ENCODE measurements at regions not wholly inside any gene's neighbourhood (a gene's known extent, or its start where the extent isn't known, plus 50 kb on each side); places are given as distances from the start of the nearest gene placed in this dataset.

GRCh38 chr14:34075042-34075744 lies 124.3 kb upstream of the EGLN3 start:
- no peak for FAIRE-seq
- no peak overlapping the region for H2AFZ ChIP-seq (ENCODE audit: low read depth, low read length)
- H3K9ac ChIP-seq (replicated peaks; ENCODE audit: extremely low read depth, insufficient read depth, low read length): no peak overlapping the region
- dilution Hi-C loops (cut with MboI; ENCODE audit: extremely low pct_ligation_motif_present, low sequenced_read_pairs): no loop called here
- no peak overlapping the region for H3K27ac ChIP-seq (ENCODE audit: insufficient read depth, low read depth, low read length)
- no peaks in the 10 kb centered on the region for H3K9me3 ChIP-seq (replicated peaks; ENCODE audit: control insufficient read depth, insufficient read depth, low read length)
- H3K4me3 ChIP-seq (replicated peaks in 1 of 3; ENCODE audit: insufficient read depth in 1 of 3, low read depth in 1 of 3, low read length in 3 of 3): no peak overlapping the region
- H3K27me3 ChIP-seq (ENCODE audit: control insufficient read depth in 2 of 2, insufficient read depth in 2 of 2, low read length in 2 of 2): peaks cover 0 to 4% of the 10 kb centered on the region in 2 experiments
- ChIA-PET POLR2A (no interaction called here), CTCF (interaction anchor here (0.6 to 1.3 kb wide), 4 partner anchors 10 to 226 kb away, joined by 3 to 6 read pairs (median 5); no protein-coding TSS in a partner anchor)
- no peaks in the 10 kb centered on the region for H3K36me3 ChIP-seq (ENCODE audit: control insufficient read depth in 2 of 2, extremely low read depth in 1 of 2, insufficient read depth in 2 of 2, low read length in 2 of 2)
- no TSS peak for BruUV-seq (replicated peaks)
- H4K20me1 ChIP-seq (replicated peaks; ENCODE audit: control insufficient read depth, extremely low read depth, insufficient read depth, low read length): no peaks in the 10 kb centered on the region
- no peaks in the 10 kb centered on the region for H3K9me1 ChIP-seq (replicated peaks; ENCODE audit: control insufficient read depth, extremely low read depth, insufficient read depth, low read length)
- intact Hi-C loops (cut with micrococcal nuclease): no loop called here
- no peaks in the 10 kb centered on the region for H3K4me1 ChIP-seq (ENCODE audit: control insufficient read depth, extremely low read depth, insufficient read depth, low read length)
- TF ChIP-seq, protein P1, sequence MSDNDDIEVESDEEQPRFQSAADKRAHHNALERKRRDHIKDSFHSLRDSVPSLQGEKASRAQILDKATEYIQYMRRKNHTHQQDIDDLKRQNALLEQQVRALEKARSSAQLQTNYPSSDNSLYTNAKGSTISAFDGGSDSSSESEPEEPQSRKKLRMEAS (IDR thresholded peaks at IDR 0.05; ENCODE audit: insufficient read depth, insufficient read length): no peak
- no peak for TF ChIP-seq POLR2AphosphoS5 (IDR thresholded peaks at IDR 0.05; ENCODE audit: insufficient read depth, low read depth, low read length)
- no peaks in the 10 kb centered on the region for H3K79me2 ChIP-seq (ENCODE audit: control insufficient read depth, insufficient read depth, low read length)
- no peak for DNase-seq (ENCODE audit: low read depth, low spot score)
- H3K4me2 ChIP-seq (ENCODE audit: insufficient read depth, low read length): no peak overlapping the region

- Histone ChIP-seq H3K27me3 (ENCODE audit: control insufficient read depth in 2 of 2, insufficient read depth in 2 of 2, low read length in 2 of 2) (peaks cover 0 to 4% of the 10 kb centered on the region in 2 experiments), H2AFZ (ENCODE audit: low read depth, low read length) (no peak overlapping the region), H3K9me1 (replicated peaks; ENCODE audit: control insufficient read depth, extremely low read depth, insufficient read depth, low read length) (no peaks in the 10 kb centered on the region), H3K36me3 (ENCODE audit: control insufficient read depth in 2 of 2, extremely low read depth in 1 of 2, insufficient read depth in 2 of 2, low read length in 2 of 2) (no peaks in the 10 kb centered on the region), H4K20me1 (replicated peaks; ENCODE audit: control insufficient read depth, extremely low read depth, insufficient read depth, low read length) (no peaks in the 10 kb centered on the region), H3K4me2 (ENCODE audit: insufficient read depth, low read length) (no peak overlapping the region), H3K9me3 (replicated peaks; ENCODE audit: control insufficient read depth, insufficient read depth, low read length) (no peaks in the 10 kb centered on the region), H3K79me2 (ENCODE audit: control insufficient read depth, insufficient read depth, low read length) (no peaks in the 10 kb centered on the region), H3K4me3 (replicated peaks in 1 of 3; ENCODE audit: insufficient read depth in 1 of 3, low read depth in 1 of 3, low read length in 3 of 3) (no peak overlapping the region), H3K4me1 (ENCODE audit: control insufficient read depth, extremely low read depth, insufficient read depth, low read length) (no peaks in the 10 kb centered on the region), H3K9ac (replicated peaks; ENCODE audit: extremely low read depth, insufficient read depth, low read length) (no peak overlapping the region), H3K27ac (ENCODE audit: insufficient read depth, low read depth, low read length) (no peak overlapping the region)
- intact Hi-C loops (cut with micrococcal nuclease) (no loop called here), dilution Hi-C loops (cut with MboI; ENCODE audit: extremely low pct_ligation_motif_present, low sequenced_read_pairs) (no loop called here)
- no peak for DNase-seq (ENCODE audit: low read depth, low spot score)
- no peak for FAIRE-seq
- POLR2A ChIA-PET: no interaction called here
- CTCF ChIA-PET: no interaction called here
- no TSS peak for BruUV-seq (replicated peaks)
- TF ChIP-seq POLR2A (IDR thresholded peaks at IDR 0.05; ENCODE audit: low read depth, low read length) (no peak), GATA2 (IDR thresholded peaks at IDR 0.05; ENCODE audit: insufficient read depth, insufficient read length, low read depth, low read length) (no peak), MYC (IDR thresholded peaks at IDR 0.05; ENCODE audit: low read depth, low read length) (no peak), EZH2 (IDR thresholded peaks at IDR 0.05; ENCODE audit: borderline replicate concordance, low read depth, low read length, severe bottlenecking) (no peak), JUN (IDR thresholded peaks at IDR 0.05; ENCODE audit: borderline replicate concordance, insufficient read depth, insufficient read length, low read depth) (no peak), FOS (IDR thresholded peaks at IDR 0.05; ENCODE audit: borderline replicate concordance, insufficient read depth, low read length) (no peak), POLR2AphosphoS5 (IDR thresholded peaks at IDR 0.05; ENCODE audit: insufficient read depth, low read depth, low read length) (no peak)
- TF ChIP-seq, protein P2, sequence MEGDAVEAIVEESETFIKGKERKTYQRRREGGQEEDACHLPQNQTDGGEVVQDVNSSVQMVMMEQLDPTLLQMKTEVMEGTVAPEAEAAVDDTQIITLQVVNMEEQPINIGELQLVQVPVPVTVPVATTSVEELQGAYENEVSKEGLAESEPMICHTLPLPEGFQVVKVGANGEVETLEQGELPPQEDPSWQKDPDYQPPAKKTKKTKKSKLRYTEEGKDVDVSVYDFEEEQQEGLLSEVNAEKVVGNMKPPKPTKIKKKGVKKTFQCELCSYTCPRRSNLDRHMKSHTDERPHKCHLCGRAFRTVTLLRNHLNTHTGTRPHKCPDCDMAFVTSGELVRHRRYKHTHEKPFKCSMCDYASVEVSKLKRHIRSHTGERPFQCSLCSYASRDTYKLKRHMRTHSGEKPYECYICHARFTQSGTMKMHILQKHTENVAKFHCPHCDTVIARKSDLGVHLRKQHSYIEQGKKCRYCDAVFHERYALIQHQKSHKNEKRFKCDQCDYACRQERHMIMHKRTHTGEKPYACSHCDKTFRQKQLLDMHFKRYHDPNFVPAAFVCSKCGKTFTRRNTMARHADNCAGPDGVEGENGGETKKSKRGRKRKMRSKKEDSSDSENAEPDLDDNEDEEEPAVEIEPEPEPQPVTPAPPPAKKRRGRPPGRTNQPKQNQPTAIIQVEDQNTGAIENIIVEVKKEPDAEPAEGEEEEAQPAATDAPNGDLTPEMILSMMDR (IDR thresholded peaks at IDR 0.05; ENCODE audit: extremely low read depth in 1 of 2, insufficient read depth in 1 of 2, low read depth in 1 of 2, low read length in 2 of 2): no peak
- TF ChIP-seq, protein P1 (IDR thresholded peaks at IDR 0.05; ENCODE audit: insufficient read depth, insufficient read length): no peak
These were observed 122.0 kb upstream of the EGLN3 start for GRCh38 chr14:34072921-34073320.

All from endothelial cell of umbilical vein (primary cell).